ENCODE measurements at regions not wholly inside any gene's neighbourhood (a gene's known extent, or its start where the extent isn't known, plus 50 kb on each side); places are given as distances from the start of the nearest gene placed in this dataset.
"Not testable (repeated sequence)": the region's sequence is repeated elsewhere in the genome, so short reads cannot be mapped to it uniquely, and the experiment has no call there.

- no peak for DNase-seq (ENCODE audit: low read depth in 3 of 3)
These were observed 115.0 kb upstream of the EGLN3 start for GRCh38 chr14:34065690-34066391.

- DNase-seq (ENCODE audit: low read depth in 3 of 3) = no peak
These were observed 114.4 kb upstream of the EGLN3 start for GRCh38 chr14:34065236-34065635.

- DNase-seq (ENCODE audit: low read depth in 3 of 3) = no peak
These were observed 113.5 kb upstream of the EGLN3 start for GRCh38 chr14:34064349-34064748.

GRCh38 chr14:34063470-34064164 is 112.7 kb upstream of the EGLN3 start:
- DNase-seq (ENCODE audit: low read depth in 3 of 3) = no peak

- no peak for DNase-seq (ENCODE audit: low read depth in 3 of 3)
These were observed 112.2 kb upstream of the EGLN3 start for GRCh38 chr14:34063042-34063441.

GRCh38 chr14:34062353-34062973 is 111.6 kb upstream of the EGLN3 start:
- DNase-seq (ENCODE audit: low read depth in 3 of 3) = no peak

- no peak for DNase-seq (ENCODE audit: low read depth in 3 of 3)
These were observed 109.8 kb upstream of the EGLN3 start for GRCh38 chr14:34060651-34060999.

GRCh38 chr14:34059925-34060650 is 109.2 kb upstream of the EGLN3 start:
- DNase-seq (ENCODE audit: low read depth in 3 of 3) = peak; percentile 3 to 49 (median 16)

GRCh38 chr14:34059037-34059924 is 108.4 kb upstream of the EGLN3 start:
- no peak for DNase-seq (ENCODE audit: low read depth in 3 of 3)

- DNase-seq (ENCODE audit: low read depth in 3 of 3) = no peak
These were observed 107.6 kb upstream of the EGLN3 start for GRCh38 chr14:34058510-34058909.

- DNase-seq (ENCODE audit: low read depth in 3 of 3) = no peak
These were observed 105.2 kb upstream of the EGLN3 start for GRCh38 chr14:34056046-34056445.

GRCh38 chr14:34055157-34055950 is 104.5 kb upstream of the EGLN3 start:
- no peak for DNase-seq (ENCODE audit: low read depth in 3 of 3)

GRCh38 chr14:34053666-34054065 is 102.8 kb upstream of the EGLN3 start:
- DNase-seq (ENCODE audit: low read depth in 3 of 3) = no peak

GRCh38 chr14:34052658-34053014 is 101.8 kb upstream of the EGLN3 start:
- no peak for DNase-seq (ENCODE audit: low read depth in 3 of 3)

GRCh38 chr14:34051966-34052657 is 101.2 kb upstream of the EGLN3 start:
- DNase-seq (ENCODE audit: low read depth in 3 of 3) = no peak

- DNase-seq (ENCODE audit: low read depth in 3 of 3) = no peak
These were observed 99.7 kb upstream of the EGLN3 start for GRCh38 chr14:34050606-34051005.

- DNase-seq (ENCODE audit: low read depth in 3 of 3) = no peak
These were observed 98.9 kb upstream of the EGLN3 start for GRCh38 chr14:34049790-34050189.

GRCh38 chr14:34049187-34049586 is 98.3 kb upstream of the EGLN3 start:
- DNase-seq (ENCODE audit: low read depth in 3 of 3) = not testable (repeated sequence)

GRCh38 chr14:34046799-34047520 is 96.1 kb upstream of the EGLN3 start:
- DNase-seq (ENCODE audit: low read depth in 3 of 3) = no peak

Measured in stimulated activated CD4-positive, alpha-beta T cell treated with anti-CD3 and anti-CD28 coated beads, TNF-alpha, amount 100 ng/mL, for 24 hours (primary cell).